ENCODE measurements at regions not wholly inside any gene's neighbourhood (a gene's known extent, or its start where the extent isn't known, plus 50 kb on each side); places are given as distances from the start of the nearest gene placed in this dataset.
"Not testable (repeated sequence)": the region's sequence is repeated elsewhere in the genome, so short reads cannot be mapped to it uniquely, and the experiment has no call there.

DNA sequence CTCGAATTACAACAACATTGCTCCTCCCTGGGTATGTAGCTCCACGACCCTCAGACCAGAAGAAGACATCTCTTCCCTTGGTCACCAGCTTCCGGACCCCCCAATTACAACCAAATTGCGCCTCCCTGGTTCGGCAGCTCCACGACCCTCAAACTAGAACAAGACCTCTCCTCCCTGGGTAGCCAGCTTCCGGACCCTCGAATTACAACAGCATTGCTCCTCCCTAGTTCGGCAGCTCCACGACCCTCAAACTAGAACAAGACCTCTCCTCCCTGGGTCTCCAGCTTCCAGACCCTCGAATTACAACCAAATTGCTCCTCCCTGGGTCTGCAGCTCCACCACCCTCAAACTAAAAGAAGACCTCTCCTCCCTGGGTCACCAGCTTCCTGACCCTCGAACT lies 322.7 kb downstream of the PREX1 start:
- not testable (repeated sequence) for TF ChIP-seq NFE2L1 (CRISPR knock-in tag; IDR thresholded peaks at IDR 0.05); IRF2 (CRISPR knock-in tag; IDR thresholded peaks at IDR 0.05; ENCODE audit: borderline replicate concordance, low read depth); JAZF1 (CRISPR knock-in tag; IDR thresholded peaks at IDR 0.05); ZNF121 (CRISPR knock-in tag; IDR thresholded peaks at IDR 0.05); EMX1 (CRISPR knock-in tag; IDR thresholded peaks at IDR 0.05)
- TF ChIP-seq, protein P1, sequence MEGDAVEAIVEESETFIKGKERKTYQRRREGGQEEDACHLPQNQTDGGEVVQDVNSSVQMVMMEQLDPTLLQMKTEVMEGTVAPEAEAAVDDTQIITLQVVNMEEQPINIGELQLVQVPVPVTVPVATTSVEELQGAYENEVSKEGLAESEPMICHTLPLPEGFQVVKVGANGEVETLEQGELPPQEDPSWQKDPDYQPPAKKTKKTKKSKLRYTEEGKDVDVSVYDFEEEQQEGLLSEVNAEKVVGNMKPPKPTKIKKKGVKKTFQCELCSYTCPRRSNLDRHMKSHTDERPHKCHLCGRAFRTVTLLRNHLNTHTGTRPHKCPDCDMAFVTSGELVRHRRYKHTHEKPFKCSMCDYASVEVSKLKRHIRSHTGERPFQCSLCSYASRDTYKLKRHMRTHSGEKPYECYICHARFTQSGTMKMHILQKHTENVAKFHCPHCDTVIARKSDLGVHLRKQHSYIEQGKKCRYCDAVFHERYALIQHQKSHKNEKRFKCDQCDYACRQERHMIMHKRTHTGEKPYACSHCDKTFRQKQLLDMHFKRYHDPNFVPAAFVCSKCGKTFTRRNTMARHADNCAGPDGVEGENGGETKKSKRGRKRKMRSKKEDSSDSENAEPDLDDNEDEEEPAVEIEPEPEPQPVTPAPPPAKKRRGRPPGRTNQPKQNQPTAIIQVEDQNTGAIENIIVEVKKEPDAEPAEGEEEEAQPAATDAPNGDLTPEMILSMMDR (IDR thresholded peaks at IDR 0.05) = not testable (repeated sequence)
- TF ChIP-seq, protein P2, sequence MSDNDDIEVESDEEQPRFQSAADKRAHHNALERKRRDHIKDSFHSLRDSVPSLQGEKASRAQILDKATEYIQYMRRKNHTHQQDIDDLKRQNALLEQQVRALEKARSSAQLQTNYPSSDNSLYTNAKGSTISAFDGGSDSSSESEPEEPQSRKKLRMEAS (CRISPR knock-in tag; IDR thresholded peaks at IDR 0.05) = not testable (repeated sequence)
- TF ChIP-seq, protein P3, sequence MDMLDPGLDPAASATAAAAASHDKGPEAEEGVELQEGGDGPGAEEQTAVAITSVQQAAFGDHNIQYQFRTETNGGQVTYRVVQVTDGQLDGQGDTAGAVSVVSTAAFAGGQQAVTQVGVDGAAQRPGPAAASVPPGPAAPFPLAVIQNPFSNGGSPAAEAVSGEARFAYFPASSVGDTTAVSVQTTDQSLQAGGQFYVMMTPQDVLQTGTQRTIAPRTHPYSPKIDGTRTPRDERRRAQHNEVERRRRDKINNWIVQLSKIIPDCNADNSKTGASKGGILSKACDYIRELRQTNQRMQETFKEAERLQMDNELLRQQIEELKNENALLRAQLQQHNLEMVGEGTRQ (CRISPR knock-in tag; IDR thresholded peaks at IDR 0.05) = not testable (repeated sequence)
